Fibroblast of upper back skin (primary cell): ENCODE measurements at regions not wholly inside any gene's neighbourhood (a gene's known extent, or its start where the extent isn't known, plus 50 kb on each side); places are given as distances from the start of the nearest gene placed in this dataset.
"Not testable (repeated sequence)": the region's sequence is repeated elsewhere in the genome, so short reads cannot be mapped to it uniquely, and the experiment has no call there.

Experiments
- DNase-seq: peaks from one replicate; pipeline ENCODE4 v3.0.0-alpha.2; 2013

- peak; percentile 71 for DNase-seq
Observed at GRCh38 chr2:111320965-111321364, 200.3 kb downstream of the BCL2L11 start.

GRCh38 chr2:111323384-111323783, 202.7 kb downstream of the BCL2L11 start:
- not testable (repeated sequence) for DNase-seq

GRCh38 chr2:111327726-111328125, 207.0 kb downstream of the BCL2L11 start:
- DNase-seq: not testable (repeated sequence)

- DNase-seq: not testable (repeated sequence)
Observed at GRCh38 chr2:111329309-111329708, 208.6 kb downstream of the BCL2L11 start.

GRCh38 chr2:111331099-111331724, 210.5 kb downstream of the BCL2L11 start:
- DNase-seq: not testable (repeated sequence)

GRCh38 chr2:111335220-111335907, 214.7 kb downstream of the BCL2L11 start:
- DNase-seq: not testable (repeated sequence)

- DNase-seq: not testable (repeated sequence)
Observed at GRCh38 chr2:111338474-111338873, 217.8 kb downstream of the BCL2L11 start.

- DNase-seq: not testable (repeated sequence)
Observed at GRCh38 chr2:111339476-111339875, 218.8 kb downstream of the BCL2L11 start.

- not testable (repeated sequence) for DNase-seq
Observed at GRCh38 chr2:111344590-111344989, 223.9 kb downstream of the BCL2L11 start.

- DNase-seq: not testable (repeated sequence)
Observed at GRCh38 chr2:111345439-111345838, 224.7 kb downstream of the BCL2L11 start.

GRCh38 chr2:111346018-111346930, 225.6 kb downstream of the BCL2L11 start:
- peak; percentile 45 for DNase-seq

- DNase-seq: not testable (repeated sequence)
Observed at GRCh38 chr2:111347695-111348094, 227.0 kb downstream of the BCL2L11 start.

- DNase-seq: not testable (repeated sequence)
Observed at GRCh38 chr2:111348316-111348715, 227.6 kb downstream of the BCL2L11 start.

- not testable (repeated sequence) for DNase-seq
Observed at GRCh38 chr2:111355022-111355817, 234.5 kb downstream of the BCL2L11 start.

GRCh38 chr2:111355823-111356511, 235.3 kb downstream of the BCL2L11 start:
- DNase-seq: not testable (repeated sequence)

- peak; percentile 31 for DNase-seq
Observed at GRCh38 chr2:111356512-111357031, 235.9 kb downstream of the BCL2L11 start.

GRCh38 chr2:111365986-111366640, 245.4 kb downstream of the BCL2L11 start:
- DNase-seq: not testable (repeated sequence)

- not testable (repeated sequence) for DNase-seq
Observed at GRCh38 chr2:111366641-111367029, 245.9 kb downstream of the BCL2L11 start.

- DNase-seq: not testable (repeated sequence)
Observed at GRCh38 chr2:111367080-111367479, 246.4 kb downstream of the BCL2L11 start.

- peak; percentile 57 for DNase-seq
Observed at GRCh38 chr2:111367871-111368270, 247.2 kb downstream of the BCL2L11 start.

- not testable (repeated sequence) for DNase-seq
Observed at GRCh38 chr2:111368288-111368687, 247.6 kb downstream of the BCL2L11 start.
